ENCODE measurements at regions not wholly inside any gene's neighbourhood (a gene's known extent, or its start where the extent isn't known, plus 50 kb on each side); places are given as distances from the start of the nearest gene placed in this dataset.

DNA sequence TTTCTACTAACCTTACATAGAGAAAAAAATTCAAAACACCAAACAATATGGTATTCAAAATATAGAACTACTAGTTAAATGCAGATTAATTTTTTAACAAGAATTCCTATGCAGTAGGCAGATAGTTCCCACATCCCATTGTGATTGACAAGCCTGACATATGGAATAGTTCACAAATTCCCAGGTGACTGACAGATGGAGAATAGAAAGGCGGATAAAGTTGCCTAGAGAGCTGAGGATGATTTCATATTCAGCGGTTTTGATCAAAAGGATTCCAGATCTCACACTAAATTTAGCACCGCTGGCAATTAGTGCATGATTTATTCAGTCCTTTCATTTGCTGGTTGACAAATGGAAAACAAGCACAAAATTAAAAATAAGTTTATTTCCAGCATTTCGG, 733.7 kb upstream of the POU3F3 start:
- TF ChIP-seq, protein P1, sequence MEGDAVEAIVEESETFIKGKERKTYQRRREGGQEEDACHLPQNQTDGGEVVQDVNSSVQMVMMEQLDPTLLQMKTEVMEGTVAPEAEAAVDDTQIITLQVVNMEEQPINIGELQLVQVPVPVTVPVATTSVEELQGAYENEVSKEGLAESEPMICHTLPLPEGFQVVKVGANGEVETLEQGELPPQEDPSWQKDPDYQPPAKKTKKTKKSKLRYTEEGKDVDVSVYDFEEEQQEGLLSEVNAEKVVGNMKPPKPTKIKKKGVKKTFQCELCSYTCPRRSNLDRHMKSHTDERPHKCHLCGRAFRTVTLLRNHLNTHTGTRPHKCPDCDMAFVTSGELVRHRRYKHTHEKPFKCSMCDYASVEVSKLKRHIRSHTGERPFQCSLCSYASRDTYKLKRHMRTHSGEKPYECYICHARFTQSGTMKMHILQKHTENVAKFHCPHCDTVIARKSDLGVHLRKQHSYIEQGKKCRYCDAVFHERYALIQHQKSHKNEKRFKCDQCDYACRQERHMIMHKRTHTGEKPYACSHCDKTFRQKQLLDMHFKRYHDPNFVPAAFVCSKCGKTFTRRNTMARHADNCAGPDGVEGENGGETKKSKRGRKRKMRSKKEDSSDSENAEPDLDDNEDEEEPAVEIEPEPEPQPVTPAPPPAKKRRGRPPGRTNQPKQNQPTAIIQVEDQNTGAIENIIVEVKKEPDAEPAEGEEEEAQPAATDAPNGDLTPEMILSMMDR (IDR thresholded peaks at IDR 0.05) = no peak
- TF ChIP-seq POLR2A (IDR thresholded peaks at IDR 0.05) = no peak
